GM18870 (cell line): ENCODE measurements at regions not wholly inside any gene's neighbourhood (a gene's known extent, or its start where the extent isn't known, plus 50 kb on each side); places are given as distances from the start of the nearest gene placed in this dataset.

Experiments
- ATAC-seq: cut with Tn5 transposase; IDR thresholded peaks from one replicate; pipeline ENCODE4 v1.9.1; 2021; ENCODE audit warnings: moderate library complexity; ENCODE audit not compliant: unreplicated experiment

DNA sequence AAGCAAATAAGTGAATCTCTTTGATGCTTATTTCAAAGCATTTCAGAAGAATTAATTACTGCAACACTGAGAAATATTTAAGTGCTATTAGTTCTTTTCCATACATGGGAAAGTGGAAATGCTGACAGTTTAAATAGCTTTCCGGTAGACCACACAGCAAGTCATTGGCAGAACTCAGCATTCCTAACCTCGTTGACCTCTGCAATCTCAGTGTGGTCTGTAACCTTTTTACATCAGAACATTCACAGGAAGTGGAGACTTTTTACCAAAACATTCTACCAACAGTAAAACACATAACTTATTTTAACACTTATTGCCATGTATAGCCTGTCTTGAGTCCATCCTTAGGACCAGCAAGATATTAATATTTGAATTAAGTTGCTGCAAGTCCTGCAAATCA, 249.5 kb upstream of the DCN start:
- ATAC-seq = no peak

DNA sequence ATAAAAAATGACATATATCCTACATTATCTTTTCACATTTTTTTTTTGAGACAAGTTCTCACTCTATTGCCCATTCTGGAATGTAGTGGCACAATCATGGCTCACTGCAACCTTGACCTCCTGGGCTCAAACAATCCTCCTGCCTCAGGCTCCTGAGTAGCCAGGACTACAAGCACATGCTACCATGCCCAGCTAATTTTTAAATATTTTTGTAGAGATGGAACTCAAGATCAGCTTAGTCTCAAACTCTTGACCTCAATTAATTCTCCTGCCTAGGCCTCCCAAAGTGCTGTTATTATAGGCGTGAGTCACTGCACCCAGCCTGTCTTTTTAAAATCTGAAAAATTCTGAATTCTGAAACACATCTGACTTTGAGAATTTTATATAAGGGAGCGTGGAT, 241.9 kb upstream of the DCN start:
- no peak for ATAC-seq

DNA sequence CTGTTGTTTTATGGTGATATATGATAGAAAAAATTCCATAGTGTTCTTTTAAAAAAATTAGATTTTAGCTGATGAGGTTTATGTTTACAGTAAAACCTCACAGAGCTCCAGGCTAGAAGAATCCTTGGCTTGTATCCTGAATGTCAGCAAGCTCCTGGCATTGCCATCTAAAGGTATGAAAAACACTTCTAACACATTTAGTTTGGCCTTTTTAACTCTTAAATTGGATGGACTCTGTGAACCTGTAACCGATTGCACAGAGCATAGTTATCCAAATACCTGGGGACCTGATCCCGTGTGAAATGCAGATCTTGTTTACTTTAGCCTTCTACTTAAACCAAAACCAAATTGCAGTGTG, 241.1 kb upstream of the DCN start:
- no peak for ATAC-seq

DNA sequence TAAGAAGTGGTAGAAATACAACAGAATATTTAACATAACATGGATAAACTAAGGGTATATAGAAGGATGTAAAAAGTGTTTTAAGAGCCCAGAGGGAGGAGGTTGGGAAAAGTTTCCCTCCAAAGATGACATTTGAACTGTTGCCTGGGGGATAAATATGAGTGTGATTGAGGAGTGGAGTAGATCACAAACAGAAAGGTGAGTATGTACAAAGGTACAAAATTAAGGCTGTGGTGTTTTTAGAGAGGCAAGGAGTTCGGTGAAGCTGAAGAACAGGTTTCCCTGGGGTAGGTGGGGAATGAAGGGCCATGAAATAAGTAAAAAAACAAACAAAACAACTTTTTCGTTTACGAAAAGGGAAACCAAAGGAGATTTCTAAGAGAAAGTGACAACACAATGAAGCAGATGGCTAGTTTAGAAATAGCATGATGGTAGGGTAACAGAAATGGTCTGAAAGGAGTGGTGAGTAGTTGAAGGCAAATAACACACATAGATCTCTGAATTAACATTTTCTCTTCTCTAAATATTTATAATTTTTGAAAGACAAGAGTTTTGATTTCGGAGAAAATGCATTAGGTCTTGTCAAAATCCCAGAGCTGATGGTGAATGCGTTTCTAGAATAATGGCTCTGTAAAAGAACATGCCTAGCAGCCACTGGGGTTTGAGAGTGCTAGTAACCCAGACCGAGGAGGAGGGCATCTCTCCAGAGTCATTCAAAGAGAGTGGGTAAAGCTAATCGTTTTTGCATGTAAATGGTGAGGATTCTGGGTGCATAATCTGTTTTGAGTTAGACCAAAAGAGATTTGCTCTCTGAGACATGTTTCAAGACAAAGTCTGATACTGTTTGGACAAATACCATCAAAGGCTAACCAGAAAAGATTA, 240.4 kb upstream of the DCN start:
- no peak for ATAC-seq

DNA sequence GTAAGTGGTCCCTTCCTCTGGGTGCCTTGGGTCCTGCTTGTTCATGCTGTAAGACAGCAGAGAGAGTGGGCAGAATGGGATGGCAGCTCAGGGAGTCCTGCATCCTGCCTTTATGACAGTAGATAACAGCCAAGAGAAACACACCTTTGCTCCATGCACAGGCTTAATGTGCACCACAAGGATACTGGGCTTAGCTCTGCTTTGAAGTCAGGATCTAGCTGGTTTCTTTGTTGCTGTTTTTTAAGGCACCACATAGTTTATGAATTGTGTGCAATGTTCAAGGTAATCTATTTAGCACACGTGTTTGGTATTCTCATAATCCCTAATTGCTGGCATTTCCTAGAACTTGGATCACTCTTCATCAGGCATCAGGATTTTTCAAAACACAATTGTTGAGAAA, 239.5 kb upstream of the DCN start:
- no peak for ATAC-seq

DNA sequence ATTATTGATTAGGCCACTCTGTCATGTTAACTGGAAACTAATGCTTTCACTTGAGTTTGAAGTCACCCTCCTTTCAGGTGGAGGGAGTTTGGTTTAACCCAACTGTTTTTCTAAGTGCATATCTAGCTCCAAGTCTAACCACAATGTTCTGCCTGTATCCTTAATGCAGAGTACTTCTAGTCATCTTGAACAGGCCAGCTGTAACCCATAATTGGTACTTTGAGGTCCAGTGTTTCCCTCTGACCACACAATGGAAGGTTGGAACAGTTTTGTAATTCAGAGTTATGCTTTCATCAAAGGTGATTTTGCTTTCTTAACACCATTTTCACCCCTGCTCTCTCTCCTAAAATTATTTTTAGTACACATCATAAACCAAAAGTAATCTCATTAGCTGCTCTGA, 237.2 kb upstream of the DCN start:
- no peak for ATAC-seq

DNA sequence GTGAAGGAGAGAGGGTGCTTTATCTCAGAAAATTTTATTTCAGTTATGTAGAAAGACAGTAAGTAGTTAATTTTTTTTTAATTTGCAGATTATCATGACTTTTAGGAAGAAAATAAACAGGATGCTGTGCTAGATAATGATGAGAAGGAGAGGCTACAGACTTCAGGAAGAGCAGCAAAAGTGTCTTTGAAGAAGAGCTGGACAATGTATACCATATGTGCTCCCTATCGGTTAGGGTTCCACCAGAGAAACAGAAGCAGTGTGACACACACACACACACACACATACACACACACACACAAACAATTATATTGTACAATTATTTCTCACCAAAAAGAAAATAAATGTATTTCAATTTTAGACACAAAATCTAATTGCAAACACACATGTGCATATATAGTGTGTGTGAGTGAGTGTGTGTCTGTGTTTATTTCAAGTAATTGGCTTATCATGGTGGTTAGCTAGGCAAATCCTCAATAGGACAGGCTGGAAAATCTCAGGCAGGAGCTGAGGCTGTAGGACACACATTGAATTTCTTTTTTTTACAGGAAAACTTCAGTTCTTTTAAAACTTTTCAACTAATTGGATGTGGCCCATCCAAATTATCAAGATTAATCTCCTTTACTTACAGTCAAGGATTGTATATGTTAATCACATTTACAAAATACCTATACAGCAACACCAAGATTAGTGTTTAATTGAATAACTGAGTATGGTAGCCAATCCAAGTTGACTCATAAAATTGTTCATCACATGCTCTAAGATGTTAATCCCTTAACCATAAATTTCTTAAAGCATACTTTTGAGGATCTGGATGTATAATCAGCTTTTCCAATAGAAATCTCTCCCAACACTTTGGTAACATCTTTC, 235.8 kb upstream of the DCN start:
- ATAC-seq = no peak

DNA sequence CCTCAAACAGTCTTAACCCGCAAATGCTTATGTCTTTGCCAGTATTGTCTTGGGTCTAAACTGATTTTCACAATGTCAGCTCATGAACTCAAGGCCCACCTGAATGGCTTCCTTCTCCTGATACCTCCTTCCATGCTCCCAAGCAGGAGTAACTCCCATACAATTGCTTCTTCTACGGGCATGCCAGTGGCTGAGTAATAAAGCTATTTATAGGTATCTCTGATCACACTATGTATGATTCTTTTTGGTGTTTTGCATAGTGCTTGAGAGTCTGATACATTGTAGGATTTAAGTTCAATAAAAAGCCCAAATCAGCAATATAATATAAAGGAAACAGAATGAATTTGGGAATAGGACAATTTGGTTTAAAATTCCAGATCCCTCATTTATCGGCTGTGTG, 235.0 kb upstream of the DCN start:
- ATAC-seq = no peak

DNA sequence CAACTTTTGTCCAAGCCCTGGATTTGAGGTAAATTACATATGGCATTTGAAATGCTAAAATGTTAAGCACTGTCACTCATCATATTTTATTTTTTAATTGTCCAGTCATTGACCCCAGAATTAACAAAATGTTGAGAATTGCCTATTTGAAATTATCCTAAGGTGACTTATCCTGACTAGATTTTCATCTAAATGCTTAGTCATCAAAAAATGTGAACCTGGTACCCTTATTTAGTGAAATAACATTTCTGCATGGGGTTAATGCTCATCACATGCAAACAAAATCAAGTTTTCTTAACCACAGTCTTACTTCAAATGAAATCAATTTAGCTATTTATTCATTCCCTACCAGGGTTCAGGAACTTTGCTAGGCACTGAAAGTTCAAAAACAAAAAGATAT, 232.0 kb upstream of the DCN start:
- ATAC-seq = no peak

DNA sequence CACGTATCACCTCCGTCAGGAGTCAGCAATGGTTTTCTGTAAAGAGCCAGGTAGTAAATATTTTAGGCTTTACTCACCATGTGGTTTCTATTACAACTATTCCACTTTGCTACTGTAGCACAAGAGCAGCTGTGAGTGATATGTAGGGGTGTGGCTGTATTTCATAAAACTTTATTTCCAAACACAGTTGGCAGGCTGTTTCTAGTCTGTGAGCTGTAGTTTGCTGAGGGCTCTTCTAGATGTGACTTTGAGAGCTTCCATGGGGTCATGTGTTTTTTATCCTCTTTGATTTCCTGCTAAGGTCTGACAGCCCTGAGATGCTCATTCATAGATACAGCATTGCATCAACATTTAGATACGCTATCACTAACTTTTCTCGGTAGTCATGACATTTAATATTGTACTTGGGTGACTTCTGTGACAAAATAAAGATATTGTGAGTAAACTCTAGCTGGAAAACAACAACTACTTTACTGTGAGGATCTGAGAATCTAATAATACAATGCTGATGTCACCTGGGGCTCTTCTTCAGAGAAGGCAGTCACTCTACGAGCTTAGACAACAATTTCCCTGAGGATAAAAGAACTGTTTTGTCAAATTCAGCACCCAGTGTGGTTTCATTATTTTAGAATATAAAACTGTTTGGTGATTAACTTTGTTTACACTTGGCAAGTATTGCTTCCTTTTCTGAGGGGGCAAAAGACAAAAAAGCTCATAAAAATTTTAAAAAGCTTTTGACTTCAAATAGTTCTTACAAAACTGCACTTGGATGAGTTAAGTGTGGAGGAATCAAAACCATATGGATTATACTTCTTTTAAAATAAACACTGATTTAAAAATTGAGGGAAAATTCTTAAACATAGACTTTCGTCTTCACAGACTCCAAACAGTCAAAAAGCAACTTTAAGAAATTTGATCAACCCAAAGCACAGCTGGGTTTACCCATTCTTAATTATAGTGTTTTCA, 231.2 kb upstream of the DCN start:
- ATAC-seq = no peak

DNA sequence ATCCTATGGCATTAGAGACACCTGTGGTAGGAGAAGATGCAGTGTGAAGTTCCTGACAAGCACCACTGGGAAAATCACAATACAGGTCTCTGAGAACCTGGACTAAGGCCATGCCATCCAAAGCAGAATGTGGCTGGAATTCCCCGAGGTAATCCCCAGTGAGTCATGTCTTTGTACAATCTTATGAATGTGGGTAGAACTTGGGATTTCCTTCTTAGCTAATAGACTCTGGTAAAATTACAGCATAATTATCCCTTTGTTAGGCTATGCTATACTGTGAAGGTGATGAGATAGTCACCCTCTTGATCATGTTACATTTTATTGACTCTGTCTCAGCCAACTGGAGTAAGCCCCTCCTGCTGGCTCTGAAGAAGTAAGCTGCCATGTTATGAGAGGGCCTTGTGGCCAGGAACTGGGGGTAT, 224.3 kb upstream of the DCN start:
- peak; percentile 68 for ATAC-seq

DNA sequence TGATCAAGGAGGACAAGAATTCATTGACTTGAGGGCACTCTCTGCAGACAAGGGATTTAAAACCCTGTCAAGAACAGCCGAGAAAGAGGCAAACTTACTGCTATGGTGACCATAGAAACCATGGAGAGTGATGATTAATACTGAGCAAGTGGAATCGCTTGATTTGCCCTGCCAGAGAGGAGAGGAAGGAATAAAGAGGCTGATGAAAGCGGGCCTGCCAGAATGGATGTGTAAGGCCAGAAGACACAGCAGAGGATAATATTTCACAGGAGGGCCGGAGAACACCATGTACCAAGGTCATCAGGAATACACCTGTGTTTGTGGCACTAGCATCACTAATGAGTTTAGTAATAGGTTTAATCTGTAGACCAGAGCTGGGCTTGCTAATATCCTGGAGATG, 221.8 kb upstream of the DCN start:
- no peak for ATAC-seq

DNA sequence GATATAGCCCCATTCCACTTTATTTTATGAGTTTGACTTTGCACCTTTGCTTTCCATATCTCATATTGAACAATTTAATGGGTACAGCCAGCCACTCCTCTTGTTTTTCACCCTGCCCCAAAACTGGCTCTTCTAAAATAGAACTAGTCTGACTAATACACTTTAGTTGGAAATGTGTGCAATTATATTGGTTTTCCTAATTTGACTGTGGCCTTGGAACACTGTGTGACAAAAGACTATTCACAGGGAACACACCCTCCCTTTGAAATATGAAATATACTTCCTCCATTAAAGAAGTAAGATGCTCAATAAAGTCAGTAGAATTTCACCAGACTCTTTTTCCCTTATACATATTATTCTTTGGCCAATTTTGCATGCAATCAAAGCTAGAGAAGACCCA, 218.6 kb upstream of the DCN start:
- ATAC-seq = no peak

DNA sequence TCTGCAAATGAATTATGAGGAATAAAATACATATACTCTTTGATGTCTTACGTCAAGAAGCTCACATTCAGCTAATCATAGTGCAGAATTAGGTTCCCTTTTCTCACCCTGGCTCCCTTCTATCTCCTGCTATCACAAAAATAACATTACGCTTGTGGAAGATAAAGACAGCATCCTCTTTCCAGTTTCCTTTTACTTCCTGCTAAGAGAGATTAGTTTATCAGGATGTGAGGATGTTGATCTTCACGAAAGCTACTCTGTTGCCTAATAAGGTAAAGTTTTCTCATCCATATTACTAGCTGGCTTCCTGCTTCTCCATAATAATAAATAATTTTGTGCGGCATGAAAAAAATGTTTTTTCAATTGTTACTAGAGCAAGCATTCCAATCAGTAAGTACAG, 217.7 kb upstream of the DCN start:
- ATAC-seq = no peak

DNA sequence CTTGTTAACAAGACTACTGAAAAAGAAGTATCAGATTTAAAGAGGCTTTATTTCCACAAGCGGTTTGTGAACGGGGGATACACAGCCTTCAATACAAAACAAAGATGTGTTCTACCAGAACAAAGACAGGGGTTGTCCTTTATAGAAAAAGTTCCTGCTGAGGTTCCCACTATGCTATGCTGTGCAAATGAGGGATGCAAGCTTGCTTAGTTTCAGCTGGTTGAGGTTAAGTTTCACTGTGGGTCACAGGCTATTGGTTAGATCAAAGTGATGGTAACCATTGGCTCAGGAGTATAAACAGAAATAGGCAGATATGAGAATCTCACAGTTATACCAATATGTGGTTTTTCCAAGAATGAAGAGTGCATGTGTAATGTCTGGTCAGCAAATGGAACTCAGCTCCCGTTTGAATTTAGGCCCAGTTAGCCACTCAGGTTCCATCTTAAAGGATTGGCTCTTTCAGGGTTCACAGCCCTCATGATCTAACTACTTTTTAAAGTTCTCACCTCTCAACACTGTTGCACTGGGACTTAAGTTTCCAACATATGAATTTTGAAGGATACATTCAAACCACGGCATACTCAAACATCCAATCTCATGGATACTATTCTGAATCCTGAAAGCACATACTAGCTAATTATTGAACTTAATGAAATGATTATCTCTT, 215.4 kb upstream of the DCN start:
- ATAC-seq = no peak

DNA sequence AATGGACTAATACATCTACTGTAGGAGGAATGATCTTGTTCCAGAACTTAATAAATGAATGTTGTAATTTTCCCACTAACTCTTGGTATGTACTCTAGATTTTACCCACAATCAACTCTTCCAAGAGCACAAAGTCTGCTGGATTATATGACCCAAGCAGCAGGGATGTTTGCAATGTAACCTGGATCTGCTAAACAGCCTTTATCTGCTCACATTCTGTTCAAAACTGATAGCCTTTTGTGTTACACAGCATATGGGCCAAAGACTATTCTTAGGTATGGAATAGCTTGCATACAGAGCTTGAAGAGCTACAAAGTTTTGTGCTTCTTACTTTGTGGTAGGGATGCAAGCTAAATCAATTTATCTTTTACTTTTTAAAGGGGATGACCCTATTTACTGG, 213.7 kb upstream of the DCN start:
- ATAC-seq = no peak

DNA sequence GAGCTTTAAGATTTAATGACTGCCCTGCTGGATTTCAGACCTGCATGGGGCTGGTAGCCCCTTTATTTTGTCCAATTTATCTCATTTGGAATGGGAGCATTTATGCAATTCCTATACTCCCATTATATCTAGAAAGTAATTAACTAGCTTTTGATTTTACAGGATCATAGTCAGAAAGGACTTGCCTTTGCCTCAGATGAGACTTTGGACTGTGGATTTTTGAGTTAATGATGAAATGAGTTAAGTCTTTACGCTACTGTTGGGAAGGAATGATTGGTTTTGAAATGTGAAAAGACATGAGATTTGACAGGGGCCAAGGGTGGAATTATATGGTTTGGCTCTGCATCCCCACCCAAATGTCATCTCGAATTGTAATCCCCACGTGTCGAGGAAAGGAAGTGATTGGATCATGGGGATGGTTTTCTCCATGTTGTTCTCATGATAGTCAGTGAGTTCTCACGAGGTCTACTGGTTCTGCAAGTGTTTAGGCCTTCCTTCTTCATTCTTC, 213.1 kb upstream of the DCN start:
- no peak for ATAC-seq

DNA sequence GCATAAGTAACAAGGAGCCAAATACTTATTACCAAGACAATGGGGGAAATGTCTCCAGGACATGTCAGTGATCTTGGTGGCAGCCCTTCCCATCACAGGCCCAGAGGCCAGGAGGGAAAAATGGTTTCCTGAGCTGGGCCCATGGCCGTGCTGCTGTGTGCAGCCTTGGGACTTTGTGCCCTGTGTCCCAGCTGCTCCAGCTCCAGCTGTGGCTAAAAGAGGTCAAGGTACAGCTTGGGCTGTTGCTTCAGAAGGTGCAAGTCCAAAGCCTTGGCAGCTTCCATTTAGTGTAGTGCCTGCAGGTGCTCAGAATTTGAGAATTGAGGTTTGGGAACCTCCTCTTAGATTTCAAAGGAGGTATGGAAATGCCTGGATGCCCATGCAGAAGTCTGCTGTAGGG, 212.3 kb upstream of the DCN start:
- no peak for ATAC-seq

DNA sequence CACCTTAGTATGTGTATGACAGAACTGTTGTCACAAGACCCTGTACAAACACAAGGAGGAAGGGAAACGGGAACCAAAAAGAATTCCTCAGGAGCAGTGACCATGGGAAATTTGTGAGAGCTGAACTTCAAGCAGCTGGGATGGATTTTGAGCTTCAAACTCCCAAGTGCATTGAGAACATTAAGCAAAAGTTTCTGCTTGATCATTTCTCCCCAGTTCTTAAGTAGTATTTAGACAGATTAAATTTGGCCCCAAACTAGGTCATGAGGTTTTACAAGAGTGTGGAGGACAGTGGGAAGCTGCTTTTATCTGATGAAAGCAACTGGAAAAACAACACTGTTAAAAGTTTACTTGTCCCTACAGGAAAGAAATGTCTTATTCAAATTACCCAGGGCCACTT, 206.0 kb upstream of the DCN start:
- no peak for ATAC-seq

DNA sequence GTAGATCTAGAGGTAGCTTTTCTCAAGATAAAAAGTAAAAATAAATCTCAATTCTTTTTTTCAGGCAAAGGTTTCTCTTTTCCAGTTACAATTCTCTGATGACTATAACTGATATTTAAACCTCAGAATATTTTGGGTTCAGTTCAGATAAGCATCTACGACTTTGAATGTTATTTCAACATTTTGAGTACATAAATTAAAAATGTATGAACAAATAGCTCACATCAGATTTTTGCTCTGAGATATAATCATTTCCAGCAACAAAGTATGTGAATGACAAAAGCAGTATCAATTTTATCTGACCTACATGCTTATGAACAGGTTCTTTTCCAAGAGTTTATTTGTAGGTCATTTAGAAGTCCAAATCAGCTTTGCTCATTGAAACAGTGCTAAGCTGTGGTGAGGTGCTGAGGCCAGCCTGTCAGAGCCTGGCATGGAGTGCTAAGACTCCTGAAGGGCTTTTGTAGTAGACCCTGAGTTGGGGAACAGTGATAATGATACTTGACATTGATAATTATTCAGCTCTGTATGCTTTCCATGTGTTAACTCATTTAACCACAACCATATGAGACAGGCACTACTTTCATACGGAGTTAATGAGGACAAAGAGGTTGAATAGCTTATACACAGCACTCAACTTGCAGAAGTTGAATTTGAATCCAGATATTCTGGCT, 205.0 kb upstream of the DCN start:
- ATAC-seq = no peak
